T-cell (primary cell): ENCODE measurements at regions not wholly inside any gene's neighbourhood (a gene's known extent, or its start where the extent isn't known, plus 50 kb on each side); places are given as distances from the start of the nearest gene placed in this dataset.

ENCODE experiments used
- ATAC-seq, 4 experiments: fragments of 200-7000 bp in 3 of 4; fragments of 150-1000 bp in 1 of 4; cut with Tn5 transposase; replicated peaks in 1 of 4; 1 replicate in 3 of 4; 2 replicates in 1 of 4; pipeline ENCODE4 v1.10.0; 2021; ENCODE audit warnings: moderate library complexity in 3 of 4, mild to moderate bottlenecking in 2 of 4, moderate number of reproducible peaks in 1 of 4
- CTCF ChIA-PET, 2 donors: fragments of 300-600 bp; sonication (Branson Sonifier 250); formaldehyde crosslinking; loops; one replicate each; lab custom pipeline; 2022; ENCODE audit warnings: antibody characterized with exemption in 2 of 2; lab: Charles Lee
- POLR2A ChIA-PET, 2 donors: fragments of 300-600 bp; sonication (Branson Sonifier 250); formaldehyde crosslinking; loops; one replicate each; lab custom pipeline; 2022; ENCODE audit warnings: antibody characterized with exemption in 2 of 2; lab: Charles Lee
- DNase-seq, 35 experiments: peaks; one replicate each; pipeline versions ENCODE4 v3.0.0 to v3.0.0-alpha.2; 2013 to 2023
- H3K27ac ChIP-seq: one replicate; pipeline ENCODE4 v1.5.1; 2013; ENCODE audit warnings: low read length
- H3K27me3 ChIP-seq, 2 experiments: replicated peaks in 1 of 2; 1 replicate in 1 of 2; 2 replicates in 1 of 2; pipeline versions ENCODE4 v1.6.1 to v1.7.0; 2013; ENCODE audit warnings: low read length in 1 of 2, mixed read lengths in 1 of 2; ENCODE audit not compliant: control insufficient read depth in 2 of 2, insufficient read depth in 2 of 2; ENCODE audit errors: extremely low read depth in 1 of 2
- H3K36me3 ChIP-seq, 2 donors: 1 replicate in 1 of 2; 2 replicates in 1 of 2; pipeline versions ENCODE4 v1.6.1 to v1.7.0; 2013; ENCODE audit warnings: low read length in 1 of 2; ENCODE audit not compliant: control insufficient read depth in 2 of 2, insufficient read depth in 1 of 2; ENCODE audit errors: extremely low read depth in 1 of 2
- H3K4me1 ChIP-seq, 2 experiments: 1 replicate in 1 of 2; 2 replicates in 1 of 2; pipeline versions ENCODE4 v1.6.1 to v1.7.0; 2013; ENCODE audit warnings: low read length in 2 of 2, mixed read lengths in 1 of 2; ENCODE audit not compliant: insufficient read depth in 2 of 2, control insufficient read depth in 1 of 2; ENCODE audit errors: extremely low read depth in 1 of 2
- H3K4me3 ChIP-seq, 2 donors: 1 replicate in 1 of 2; 2 replicates in 1 of 2; pipeline versions ENCODE4 v1.5.1 to v1.7.0; 2013; ENCODE audit warnings: mild to moderate bottlenecking in 2 of 2, low read length in 1 of 2, moderate library complexity in 1 of 2; ENCODE audit not compliant: control insufficient read depth in 1 of 2; ENCODE audit errors: extremely low read depth in 1 of 2
- H3K9me3 ChIP-seq: 2 replicates; pipeline ENCODE4 v1.7.0; 2013
- H3K27ac Mint-ChIP-seq, 2 donors: one replicate each; pipeline ENCODE4 v1.8.0; 2020 to 2021; ENCODE audit warnings: mild to moderate bottlenecking in 2 of 2, mixed read lengths in 2 of 2
- H3K27me3 Mint-ChIP-seq, 2 donors: one replicate each; pipeline ENCODE4 v1.8.0; 2021 to 2022; ENCODE audit warnings: mixed read lengths in 2 of 2
- H3K36me3 Mint-ChIP-seq: one replicate; pipeline ENCODE4 v1.8.0; 2021; ENCODE audit warnings: mixed read lengths
- H3K4me1 Mint-ChIP-seq, 3 donors: one replicate each; pipeline ENCODE4 v1.8.0; 2020 to 2022; ENCODE audit warnings: mixed read lengths in 3 of 3, mild to moderate bottlenecking in 1 of 3
- H3K4me3 Mint-ChIP-seq, 3 donors: one replicate each; pipeline ENCODE4 v1.8.0; 2020 to 2022; ENCODE audit warnings: mild to moderate bottlenecking in 3 of 3, mixed read lengths in 3 of 3, moderate library complexity in 3 of 3
- H3K9me3 Mint-ChIP-seq, 3 donors: one replicate each; pipeline ENCODE4 v1.8.0; 2020 to 2022; ENCODE audit warnings: mixed read lengths in 3 of 3
- WGBS: methylation state at CpG from one replicate; pipeline ENCODE4 v1.1.5; 2013; ENCODE audit warnings: missing lambda C conversion rate; ENCODE audit not compliant: insufficient coverage; 5-methylcytosine and 5-hydroxymethylcytosine counted together

DNA sequence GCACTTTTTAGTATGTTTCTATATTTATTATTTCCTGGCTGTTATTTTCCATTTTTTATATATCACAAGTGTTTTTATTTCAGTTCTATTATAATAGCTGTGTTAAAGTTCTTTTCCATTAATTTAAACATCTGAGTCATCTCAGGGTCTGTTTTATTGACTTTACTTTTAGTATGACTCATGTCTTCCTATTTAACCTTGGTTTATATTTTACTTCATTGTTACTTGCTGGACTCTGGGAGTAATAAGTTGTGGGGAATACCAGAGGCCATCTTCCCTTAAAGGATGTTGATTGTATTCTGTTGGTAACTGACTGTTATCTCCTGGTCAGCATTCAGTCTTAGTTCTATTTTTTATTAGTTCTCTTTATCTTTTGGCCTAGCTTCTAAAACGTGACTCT lies 1508.2 kb downstream of the CDH11 start:
- no peaks in the 10 kb centered on the region for H3K36me3 ChIP-seq
- no peaks in the 10 kb centered on the region for H3K36me3 Mint-ChIP-seq
- H3K4me3 Mint-ChIP-seq, result no peak overlapping the region
- H3K4me1 Mint-ChIP-seq, result no peaks in the 10 kb centered on the region
- no peak overlapping the region for H3K27ac ChIP-seq
- no peaks in the 10 kb centered on the region for H3K27me3 ChIP-seq
- DNase-seq (no peak), ATAC-seq (no peak)
- H3K4me3 ChIP-seq, result no peak overlapping the region
- ChIA-PET CTCF (no interaction called here), POLR2A (no interaction called here)
- H3K9me3 ChIP-seq, result peaks cover 2% of the 10 kb centered on the region
- no peaks in the 10 kb centered on the region for H3K4me1 ChIP-seq
- no CpG with 5 or more reads among the region's 1 CpG for WGBS
- no peaks in the 10 kb centered on the region for H3K27me3 Mint-ChIP-seq
- no peak overlapping the region for H3K27ac Mint-ChIP-seq
- peaks cover 23 to 43% (median 25%) of the 10 kb centered on the region in 3 donors for H3K9me3 Mint-ChIP-seq

- POLR2A ChIA-PET, result no interaction called here
Measured at GRCh38 chr16:63612462-63613227, 1509.2 kb downstream of the CDH11 start.

GRCh38 chr16:63606778-63607177 lies 1515.1 kb downstream of the CDH11 start:
- CTCF ChIA-PET, result no interaction called here
- Histone ChIP-seq H3K9me3 (peaks cover 2% of the 10 kb centered on the region), H3K27me3 (no peaks in the 10 kb centered on the region), H3K36me3 (no peaks in the 10 kb centered on the region), H3K4me1 (no peaks in the 10 kb centered on the region), H3K4me3 (no peak overlapping the region), H3K27ac (no peak overlapping the region)
- H3K9me3 Mint-ChIP-seq, result peaks cover 15 to 31% (median 29%) of the 10 kb centered on the region in 3 donors
- H3K4me3 Mint-ChIP-seq, result no peak overlapping the region
- no peaks in the 10 kb centered on the region for H3K36me3 Mint-ChIP-seq
- POLR2A ChIA-PET, result no interaction called here
- H3K4me1 Mint-ChIP-seq, result no peaks in the 10 kb centered on the region
- no peak for ATAC-seq
- H3K27ac Mint-ChIP-seq, result no peak overlapping the region
- WGBS, result no CpG with 5 or more reads among the region's 1 CpG
- H3K27me3 Mint-ChIP-seq, result no peaks in the 10 kb centered on the region
- DNase-seq, result no peak

More at GRCh38 chr16:63612462-63613227, 1509.2 kb downstream of the CDH11 start:
- H3K36me3 Mint-ChIP-seq, result no peaks in the 10 kb centered on the region
- WGBS, result 83% methylated on average over 1 of the region's 4 CpGs
- no peak overlapping the region for H3K27ac ChIP-seq
- no peaks in the 10 kb centered on the region for H3K27me3 ChIP-seq
- peaks cover 23 to 42% (median 25%) of the 10 kb centered on the region in 3 donors for H3K9me3 Mint-ChIP-seq
- no peak for ATAC-seq
- no peaks in the 10 kb centered on the region for H3K4me1 ChIP-seq
- H3K27me3 Mint-ChIP-seq, result no peaks in the 10 kb centered on the region
- no peaks in the 10 kb centered on the region for H3K36me3 ChIP-seq
- H3K4me1 Mint-ChIP-seq, result no peaks in the 10 kb centered on the region
- peaks cover 2% of the 10 kb centered on the region for H3K9me3 ChIP-seq
- no peak overlapping the region for H3K4me3 Mint-ChIP-seq
- CTCF ChIA-PET, result no interaction called here
- no peak overlapping the region for H3K27ac Mint-ChIP-seq
- no peak overlapping the region for H3K4me3 ChIP-seq
- no peak for DNase-seq

GRCh38 chr16:63602206-63602927 lies 1519.5 kb downstream of the CDH11 start:
- no peak for DNase-seq
- ChIA-PET POLR2A (no interaction called here), CTCF (no interaction called here)
- Histone ChIP-seq H3K4me3 (no peak overlapping the region), H3K4me1 (no peaks in the 10 kb centered on the region), H3K27me3 (no peaks in the 10 kb centered on the region), H3K27ac (no peak overlapping the region), H3K36me3 (no peaks in the 10 kb centered on the region), H3K9me3 (peaks cover 3% of the 10 kb centered on the region)
- Mint-ChIP-seq H3K4me3 (no peak overlapping the region), H3K9me3 (peaks cover 16 to 25% (median 17%) of the 10 kb centered on the region in 3 donors), H3K4me1 (no peaks in the 10 kb centered on the region), H3K36me3 (no peaks in the 10 kb centered on the region), H3K27me3 (no peaks in the 10 kb centered on the region), H3K27ac (no peak overlapping the region)
- WGBS, result 0% methylated on average over 1 of the region's 3 CpGs
- no peak for ATAC-seq

- ChIA-PET CTCF (no interaction called here), POLR2A (no interaction called here)
- H3K4me3 ChIP-seq, result no peak overlapping the region
- H3K9me3 Mint-ChIP-seq, result peaks cover 13 to 29% (median 26%) of the 10 kb centered on the region in 3 donors
- H3K4me1 ChIP-seq, result no peaks in the 10 kb centered on the region
- H3K36me3 ChIP-seq, result no peaks in the 10 kb centered on the region
- ATAC-seq (no peak), DNase-seq (no peak)
- H3K36me3 Mint-ChIP-seq, result no peaks in the 10 kb centered on the region
- no peaks in the 10 kb centered on the region for H3K4me1 Mint-ChIP-seq
- H3K27me3 ChIP-seq, result no peaks in the 10 kb centered on the region
- no peak overlapping the region for H3K27ac ChIP-seq
- H3K27ac Mint-ChIP-seq, result no peak overlapping the region
- no peaks in the 10 kb centered on the region for H3K27me3 Mint-ChIP-seq
- WGBS, result 14% methylated on average over 1 of the region's 1 CpG
- peaks cover under 1% of the 10 kb centered on the region for H3K9me3 ChIP-seq
- no peak overlapping the region for H3K4me3 Mint-ChIP-seq
Measured at GRCh38 chr16:63596716-63597115, 1525.1 kb downstream of the CDH11 start.

GRCh38 chr16:63592852-63593251 lies 1529.0 kb downstream of the CDH11 start:
- Histone ChIP-seq H3K4me3 (no peak overlapping the region), H3K4me1 (no peaks in the 10 kb centered on the region), H3K27ac (no peak overlapping the region), H3K27me3 (no peaks in the 10 kb centered on the region), H3K9me3 (no peaks in the 10 kb centered on the region), H3K36me3 (no peaks in the 10 kb centered on the region)
- ChIA-PET CTCF (no interaction called here), POLR2A (no interaction called here)
- no peaks in the 10 kb centered on the region for H3K27me3 Mint-ChIP-seq
- no peaks in the 10 kb centered on the region for H3K36me3 Mint-ChIP-seq
- no peak for DNase-seq
- WGBS, result no CpG with 5 or more reads among the region's 3 CpGs
- ATAC-seq, result no peak
- H3K4me1 Mint-ChIP-seq, result no peaks in the 10 kb centered on the region
- H3K4me3 Mint-ChIP-seq, result no peak overlapping the region
- H3K9me3 Mint-ChIP-seq, result peaks cover 14 to 28% (median 21%) of the 10 kb centered on the region in 3 donors
- H3K27ac Mint-ChIP-seq, result no peak overlapping the region
